HUES6 (cell line): ENCODE measurements at regions not wholly inside any gene's neighbourhood (a gene's known extent, or its start where the extent isn't known, plus 50 kb on each side); places are given as distances from the start of the nearest gene placed in this dataset.

Experiments used
- H3K27ac ChIP-seq: 2 replicates; pipeline ENCODE4 v1.7.0; 2013; ENCODE audit warnings: low read depth, mild to moderate bottlenecking, low read length, inconsistent platforms
- H3K27me3 ChIP-seq: 2 replicates; pipeline ENCODE4 v1.6.1; 2013; ENCODE audit warnings: low read length; ENCODE audit not compliant: control insufficient read depth, insufficient read depth
- H3K36me3 ChIP-seq: 2 replicates; pipeline ENCODE4 v1.6.1; 2013; ENCODE audit warnings: low read length; ENCODE audit not compliant: control insufficient read depth, insufficient read depth
- H3K4me1 ChIP-seq: 2 replicates; pipeline ENCODE4 v1.6.1; 2013; ENCODE audit warnings: low read length; ENCODE audit not compliant: control insufficient read depth, insufficient read depth
- H3K4me3 ChIP-seq: 2 replicates; pipeline ENCODE4 v1.5.1; 2013; ENCODE audit warnings: low read depth, low read length
- H3K9ac ChIP-seq: one replicate; pipeline ENCODE4 v1.6.1; 2013; ENCODE audit warnings: mild to moderate bottlenecking, low read length
- H3K9me3 ChIP-seq: 2 replicates; pipeline ENCODE4 v1.6.1; 2013; ENCODE audit warnings: low read depth, low read length; ENCODE audit not compliant: control insufficient read depth, insufficient read depth

DNA sequence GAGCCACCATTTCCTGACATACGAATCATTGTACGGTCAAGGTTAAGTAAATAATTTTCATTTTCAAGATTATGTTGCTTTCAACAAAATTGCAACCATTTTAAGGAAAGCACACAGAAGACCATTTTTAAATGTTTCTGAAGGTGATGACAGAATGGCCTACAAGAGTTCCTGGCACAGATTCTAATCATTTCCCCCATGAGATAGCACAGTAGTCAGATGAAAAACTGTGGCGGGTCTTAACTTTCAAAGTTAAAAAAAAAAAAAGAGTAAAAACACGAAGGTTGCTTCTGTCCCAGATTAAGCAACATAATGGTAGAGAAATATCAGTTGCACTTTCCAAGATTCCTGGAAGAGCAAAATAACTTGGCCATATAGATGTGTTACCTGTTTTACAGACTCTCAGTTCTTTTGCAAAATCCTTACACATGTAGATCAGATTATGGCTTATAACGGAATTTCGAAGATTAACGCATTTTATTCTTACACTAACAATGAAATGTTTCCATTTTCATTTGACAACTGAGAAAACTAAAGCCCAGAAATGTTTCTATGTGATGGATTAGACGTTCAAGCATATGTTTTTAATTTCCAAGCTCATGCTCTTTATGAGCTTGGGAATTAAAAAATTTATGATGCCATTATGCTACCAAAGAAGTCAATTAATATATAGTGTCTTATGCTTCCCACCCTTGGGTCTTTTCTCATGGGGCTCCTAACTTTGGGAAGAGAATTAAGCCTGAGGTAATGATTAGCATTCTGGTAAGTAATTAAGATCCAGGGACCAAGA is 335.1 kb upstream of the CLNK start:
- Histone ChIP-seq H3K27ac (no peak overlapping the region), H3K9me3 (no peaks in the 10 kb centered on the region), H3K4me1 (no peaks in the 10 kb centered on the region), H3K36me3 (no peaks in the 10 kb centered on the region), H3K9ac (no peak overlapping the region), H3K4me3 (no peak overlapping the region), H3K27me3 (no peaks in the 10 kb centered on the region)

DNA sequence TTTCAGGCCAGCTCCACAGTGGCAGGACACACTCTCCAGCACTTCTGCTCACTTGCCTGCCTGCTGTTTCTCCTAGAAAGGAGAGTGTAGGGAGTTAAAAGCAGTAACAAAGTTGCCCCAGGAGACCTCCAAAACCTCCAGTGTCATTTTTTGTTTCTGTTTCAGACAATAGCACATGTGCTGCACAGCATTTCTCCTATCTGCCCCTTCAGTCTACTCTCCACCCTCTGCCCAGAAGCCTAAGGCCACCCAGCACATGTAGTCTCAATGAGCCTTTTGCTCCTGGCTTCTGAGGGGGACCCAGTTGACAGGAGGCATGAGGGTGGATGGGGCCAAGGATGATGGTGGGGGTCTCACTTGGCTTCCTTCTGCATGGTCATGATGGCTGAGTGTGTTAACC is 329.6 kb upstream of the CLNK start:
- H3K9me3 ChIP-seq, result no peaks in the 10 kb centered on the region
- H3K4me1 ChIP-seq, result no peaks in the 10 kb centered on the region
- no peak overlapping the region for H3K27ac ChIP-seq
- H3K4me3 ChIP-seq, result no peak overlapping the region
- no peaks in the 10 kb centered on the region for H3K36me3 ChIP-seq
- no peaks in the 10 kb centered on the region for H3K27me3 ChIP-seq
- H3K9ac ChIP-seq, result no peak overlapping the region

DNA sequence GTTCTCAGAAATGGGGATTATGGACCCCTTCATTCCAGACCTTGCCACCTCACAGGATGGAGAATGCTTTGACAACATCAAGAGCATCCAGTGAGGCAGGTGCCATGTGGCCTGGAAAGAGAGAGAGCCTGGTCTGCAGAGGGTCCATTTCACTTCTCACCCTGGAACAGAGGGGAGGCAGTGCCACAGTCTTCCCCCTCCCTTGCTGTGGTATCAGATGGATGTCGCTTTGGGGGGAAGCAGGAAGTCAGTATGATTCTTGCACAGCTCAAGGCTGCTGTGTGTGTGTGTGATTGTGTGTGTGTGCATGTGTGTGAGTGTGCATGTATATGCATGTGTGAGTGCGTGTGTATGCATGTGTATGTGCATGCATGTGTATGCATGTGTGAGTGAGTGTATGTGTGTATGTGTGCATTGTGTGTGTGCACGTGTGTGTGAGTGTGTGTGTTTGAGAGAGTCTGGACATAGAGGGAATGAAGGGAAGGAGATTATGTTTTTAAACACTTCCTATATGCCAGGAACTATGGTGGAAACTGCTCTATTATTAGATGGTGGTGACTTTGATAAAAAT is 328.6 kb upstream of the CLNK start:
- H3K27me3 ChIP-seq, result no peaks in the 10 kb centered on the region
- H3K9ac ChIP-seq, result no peak overlapping the region
- H3K27ac ChIP-seq, result no peak overlapping the region
- peaks cover 2% of the 10 kb centered on the region; the same call in 1 of the 2 replicates for H3K9me3 ChIP-seq
- no peaks in the 10 kb centered on the region for H3K4me1 ChIP-seq
- H3K4me3 ChIP-seq, result no peak overlapping the region
- H3K36me3 ChIP-seq, result no peaks in the 10 kb centered on the region

DNA sequence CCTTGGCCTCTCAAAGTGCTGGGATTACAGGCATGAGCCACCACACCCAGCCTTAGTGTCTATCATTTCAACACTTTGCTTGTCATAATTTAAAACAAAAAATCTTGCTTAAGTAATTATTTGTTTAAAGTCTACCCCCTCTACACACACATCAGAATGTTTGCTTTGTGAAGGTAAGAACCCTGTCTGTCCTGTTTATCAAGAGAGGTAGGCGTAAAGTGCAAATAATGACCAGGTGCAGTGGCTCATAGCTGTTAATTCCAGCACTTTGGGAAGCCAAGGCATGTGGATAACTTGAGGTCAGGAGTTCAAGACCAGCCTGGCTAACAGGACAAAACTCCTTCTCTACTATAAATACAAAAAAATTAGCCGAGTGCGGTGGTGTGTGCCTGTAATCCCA is 326.7 kb upstream of the CLNK start:
- Histone ChIP-seq H3K4me3 (no peak overlapping the region), H3K4me1 (no peaks in the 10 kb centered on the region), H3K36me3 (no peaks in the 10 kb centered on the region), H3K9me3 (peaks cover 2% of the 10 kb centered on the region; the same call in 1 of the 2 replicates), H3K27me3 (no peaks in the 10 kb centered on the region), H3K27ac (no peak overlapping the region), H3K9ac (no peak overlapping the region)

DNA sequence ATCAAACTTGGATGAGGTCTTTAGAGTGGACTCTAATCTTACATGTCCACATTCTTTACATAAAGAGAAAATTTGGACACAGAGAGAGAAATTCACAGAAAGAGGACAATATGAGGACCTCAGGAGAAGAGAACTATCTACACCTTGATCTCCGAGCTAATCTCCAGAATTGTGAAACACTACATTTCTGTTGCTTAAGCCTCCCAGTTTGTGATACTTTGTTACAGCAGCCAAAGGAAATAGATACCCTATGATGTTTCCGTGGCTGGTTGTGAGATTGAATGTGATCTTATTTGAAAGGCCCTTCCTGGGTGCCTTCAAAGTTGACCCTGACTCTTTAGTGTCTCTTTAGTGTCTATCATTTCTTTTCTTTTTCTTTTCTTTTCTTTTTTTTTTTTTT is 326.1 kb upstream of the CLNK start:
- H3K9me3 ChIP-seq, result peaks cover 2% of the 10 kb centered on the region; the same call in 1 of the 2 replicates
- no peaks in the 10 kb centered on the region for H3K4me1 ChIP-seq
- H3K27ac ChIP-seq, result no peak overlapping the region
- no peak overlapping the region for H3K4me3 ChIP-seq
- no peak overlapping the region for H3K9ac ChIP-seq
- no peaks in the 10 kb centered on the region for H3K36me3 ChIP-seq
- no peaks in the 10 kb centered on the region for H3K27me3 ChIP-seq

DNA sequence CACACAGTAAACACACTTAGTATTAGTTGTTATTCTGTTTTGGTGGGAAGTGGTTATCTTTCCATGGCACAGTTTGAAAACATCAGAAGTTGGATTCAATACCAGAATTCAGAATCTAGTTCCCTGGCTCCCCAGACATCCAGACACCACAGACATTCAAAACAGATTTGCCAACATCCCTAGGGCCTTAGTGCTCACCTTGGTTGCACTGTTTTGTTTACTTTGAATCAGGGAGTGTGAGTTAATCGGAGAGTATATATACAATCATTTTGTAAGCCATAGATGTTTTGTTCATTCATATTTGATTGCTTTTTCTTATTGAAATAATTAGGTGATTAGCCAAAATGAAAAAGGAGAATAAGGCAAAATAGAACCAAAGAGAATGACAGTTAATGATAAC is 324.7 kb upstream of the CLNK start:
- Histone ChIP-seq H3K9me3 (peaks cover 2% of the 10 kb centered on the region; the same call in 1 of the 2 replicates), H3K9ac (no peak overlapping the region), H3K4me1 (no peaks in the 10 kb centered on the region), H3K27ac (no peak overlapping the region), H3K4me3 (no peak overlapping the region), H3K27me3 (no peaks in the 10 kb centered on the region), H3K36me3 (no peaks in the 10 kb centered on the region)

DNA sequence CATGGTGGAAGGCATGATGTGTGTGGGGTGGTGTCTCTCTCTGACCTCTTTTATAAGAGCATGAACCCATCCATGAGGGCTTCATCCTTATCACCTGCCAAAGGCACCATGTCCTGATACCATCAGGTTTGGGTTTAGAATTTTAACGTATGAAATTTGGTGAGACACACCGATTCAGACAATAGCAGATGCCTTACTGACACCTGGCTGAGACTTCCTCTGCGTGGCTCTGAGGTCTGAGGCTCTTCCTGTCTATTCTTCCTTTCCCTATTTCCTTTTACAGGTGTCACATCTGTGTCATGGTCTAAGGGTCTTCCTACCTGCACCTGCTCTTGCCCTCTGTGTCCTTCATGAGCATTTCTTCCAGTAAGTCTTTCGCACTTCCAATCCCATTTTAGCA is 320.7 kb upstream of the CLNK start:
- Histone ChIP-seq H3K9me3 (peaks cover 2% of the 10 kb centered on the region; the same call in 1 of the 2 replicates), H3K4me1 (no peaks in the 10 kb centered on the region), H3K27me3 (no peaks in the 10 kb centered on the region), H3K36me3 (no peaks in the 10 kb centered on the region), H3K27ac (no peak overlapping the region), H3K9ac (no peak overlapping the region), H3K4me3 (no peak overlapping the region)

DNA sequence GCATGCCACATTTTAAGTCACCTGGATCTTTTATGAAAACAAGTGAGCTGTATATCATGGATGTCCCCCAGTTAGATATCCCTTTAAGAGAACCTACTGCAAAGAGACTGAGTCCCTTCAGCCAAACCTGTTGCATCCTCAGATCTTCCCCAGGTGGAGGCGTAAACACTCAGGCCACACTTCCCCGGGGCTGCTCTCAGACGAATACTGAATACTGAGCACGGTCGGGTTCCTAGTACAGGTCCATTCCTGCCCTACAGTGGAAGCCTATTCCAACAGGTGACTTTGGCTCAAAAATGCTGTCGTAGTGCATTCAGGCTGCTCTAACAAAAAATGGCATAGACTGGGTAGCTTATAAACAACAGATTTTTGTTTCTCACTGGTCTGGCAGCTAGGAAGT is 320.2 kb upstream of the CLNK start:
- H3K9me3 ChIP-seq, result peaks cover 2% of the 10 kb centered on the region; the same call in 1 of the 2 replicates
- H3K27ac ChIP-seq, result no peak overlapping the region
- no peaks in the 10 kb centered on the region for H3K27me3 ChIP-seq
- H3K4me1 ChIP-seq, result no peaks in the 10 kb centered on the region; the same call in 1 of the 2 replicates
- no peaks in the 10 kb centered on the region for H3K36me3 ChIP-seq
- H3K9ac ChIP-seq, result no peak overlapping the region
- H3K4me3 ChIP-seq, result no peak overlapping the region

DNA sequence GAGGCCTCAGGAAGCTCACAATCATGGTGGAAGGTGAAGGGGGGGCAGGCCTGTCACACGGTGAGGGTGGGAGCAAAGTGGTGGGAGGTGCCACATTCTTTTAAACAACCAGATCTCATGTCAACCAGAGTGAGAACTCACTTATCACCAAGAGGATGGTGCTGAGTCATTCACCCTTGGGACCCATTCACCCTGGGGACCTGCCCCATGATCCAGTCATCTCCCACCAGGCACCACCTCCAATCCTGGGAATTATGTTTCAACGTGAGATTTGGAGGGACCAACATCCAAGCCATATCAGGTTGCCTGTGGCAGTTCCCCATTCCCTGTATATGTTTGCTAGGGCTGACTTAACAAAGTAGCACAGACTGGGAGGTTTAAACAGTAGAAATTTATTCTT is 318.4 kb upstream of the CLNK start:
- H3K27ac ChIP-seq, result no peak overlapping the region

DNA sequence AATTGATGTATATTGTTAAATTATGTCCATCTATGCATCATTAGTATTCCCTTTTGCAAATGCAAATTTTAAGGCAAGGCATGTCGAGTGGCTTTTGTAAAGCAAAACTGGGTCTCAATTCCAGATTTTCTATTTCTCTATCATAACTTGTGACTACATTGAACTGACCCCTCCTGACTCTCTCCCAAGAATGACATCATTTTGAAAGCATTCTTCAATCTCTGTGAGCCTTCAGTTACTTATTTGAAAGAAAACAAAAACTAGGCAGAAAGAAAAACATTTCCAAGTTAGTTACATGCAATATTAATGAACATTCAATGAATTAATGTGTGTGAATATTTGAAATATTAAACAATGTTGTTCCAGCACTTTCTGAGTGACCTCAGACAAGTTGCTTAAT is 314.3 kb upstream of the CLNK start:
- Histone ChIP-seq H3K4me3 (no peak overlapping the region), H3K36me3 (no peaks in the 10 kb centered on the region), H3K4me1 (peaks cover 3% of the 10 kb centered on the region; the same call in 1 of the 2 replicates), H3K9ac (no peak overlapping the region), H3K27ac (no peak overlapping the region), H3K27me3 (no peaks in the 10 kb centered on the region), H3K9me3 (no peaks in the 10 kb centered on the region)

More for the DNA sequence above, 318.4 kb upstream of the CLNK start:
- Histone ChIP-seq H3K9ac (no peak overlapping the region), H3K27me3 (no peaks in the 10 kb centered on the region), H3K36me3 (no peaks in the 10 kb centered on the region), H3K4me3 (no peak overlapping the region), H3K9me3 (no peaks in the 10 kb centered on the region), H3K4me1 (peaks cover 3% of the 10 kb centered on the region; the same call in 1 of the 2 replicates)

DNA sequence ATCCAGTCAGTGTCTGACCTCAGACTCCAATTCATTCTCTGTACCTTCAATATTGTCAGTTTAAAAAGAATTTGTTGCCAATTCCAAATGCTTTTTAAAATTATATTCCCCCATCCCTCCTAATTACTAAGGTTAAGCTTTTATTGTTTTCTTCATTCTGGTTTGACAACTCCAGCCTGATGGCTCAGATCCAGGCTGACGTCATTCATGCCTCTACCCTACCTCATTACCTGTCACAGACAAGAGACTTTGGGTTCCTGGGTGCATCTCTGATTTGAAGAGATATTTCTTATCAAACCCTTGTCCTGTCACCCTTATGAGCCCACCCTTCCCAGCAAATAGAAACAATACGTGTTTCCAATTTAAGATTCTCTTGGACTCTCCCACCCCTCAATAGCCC is 300.2 kb upstream of the CLNK start:
- no peak overlapping the region for H3K9ac ChIP-seq
- no peak overlapping the region for H3K4me3 ChIP-seq
- no peak overlapping the region for H3K27ac ChIP-seq
- peaks cover 9% of the 10 kb centered on the region; the same call in 1 of the 2 replicates for H3K9me3 ChIP-seq
- H3K4me1 ChIP-seq, result peaks cover 39% of the 10 kb centered on the region
- H3K27me3 ChIP-seq, result no peaks in the 10 kb centered on the region
- no peaks in the 10 kb centered on the region for H3K36me3 ChIP-seq
